NCI-H82 treated with DMSO at 0.1 percent for 48 hours (cell line): ENCODE measurements at regions not wholly inside any gene's neighbourhood (a gene's known extent, or its start where the extent isn't known, plus 50 kb on each side); places are given as distances from the start of the nearest gene placed in this dataset.

Experiments used
- DNase-seq: peaks from one replicate; lab custom pipeline; 2025; ENCODE audit not compliant: unreplicated experiment; lab: John Stamatoyannopoulos, UW

DNA sequence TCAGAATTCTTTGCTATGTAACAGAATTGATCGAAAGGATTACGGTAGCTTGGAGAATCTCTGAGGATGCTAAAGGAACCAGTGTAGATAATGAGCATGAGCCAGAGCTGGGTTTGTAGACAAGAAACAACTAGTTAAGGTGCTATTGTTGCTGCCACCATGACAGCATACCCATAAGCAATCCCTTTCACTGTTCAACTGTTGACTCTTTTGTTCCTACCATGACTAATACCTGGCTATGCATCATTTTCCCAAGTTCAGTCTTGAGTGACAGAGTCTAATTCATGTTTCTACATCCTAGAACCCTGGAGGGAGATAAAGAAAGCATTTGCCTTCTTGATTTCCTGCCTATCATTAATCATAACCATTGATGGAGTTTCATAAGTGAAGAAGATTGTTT, 600.3 kb downstream of the OTOL1 start:
- no peak for DNase-seq

- no peak for DNase-seq
Measured at GRCh38 chr3:162103808-162104207, 607.2 kb downstream of the OTOL1 start.

- DNase-seq: no peak
Measured at GRCh38 chr3:162111861-162112260, 615.3 kb downstream of the OTOL1 start.

DNA sequence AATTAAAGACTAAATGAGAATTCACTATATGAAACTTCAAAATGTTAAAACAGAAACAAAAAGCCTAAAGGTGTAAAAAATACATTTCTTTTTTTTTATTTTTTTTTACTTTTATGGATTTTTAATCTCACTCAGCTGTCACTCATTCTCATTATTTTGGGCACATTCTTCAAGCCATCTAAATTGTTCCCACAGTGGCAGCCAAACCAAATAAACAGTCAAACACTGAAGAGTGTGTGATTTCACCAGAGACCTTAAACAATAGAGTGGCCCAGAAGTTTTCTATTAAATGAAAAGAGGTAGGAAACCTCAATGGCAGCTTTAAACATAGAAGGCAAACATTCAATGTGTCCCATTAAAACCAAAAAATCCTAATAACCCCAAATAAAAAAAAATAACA, 616.1 kb downstream of the OTOL1 start:
- no peak for DNase-seq

DNA sequence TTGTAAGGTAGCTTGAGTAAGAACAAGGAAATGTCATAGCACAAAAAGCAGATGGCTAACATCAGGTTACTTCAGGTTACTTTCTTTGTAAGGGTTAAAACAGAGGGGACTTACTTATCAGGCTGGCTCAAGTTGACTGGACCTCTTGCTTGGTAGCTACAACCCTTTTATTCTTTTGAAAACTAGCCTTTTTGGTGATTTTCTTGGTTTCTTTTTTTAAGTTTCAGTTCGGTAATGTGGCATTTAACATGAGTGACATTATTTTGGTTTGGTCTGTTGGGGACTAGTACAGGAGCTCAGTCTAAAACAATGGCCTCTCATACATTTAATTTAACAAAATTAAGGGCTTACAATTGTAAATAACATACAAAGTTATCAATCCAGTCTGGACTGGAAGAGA, 621.4 kb downstream of the OTOL1 start:
- DNase-seq: no peak

DNA sequence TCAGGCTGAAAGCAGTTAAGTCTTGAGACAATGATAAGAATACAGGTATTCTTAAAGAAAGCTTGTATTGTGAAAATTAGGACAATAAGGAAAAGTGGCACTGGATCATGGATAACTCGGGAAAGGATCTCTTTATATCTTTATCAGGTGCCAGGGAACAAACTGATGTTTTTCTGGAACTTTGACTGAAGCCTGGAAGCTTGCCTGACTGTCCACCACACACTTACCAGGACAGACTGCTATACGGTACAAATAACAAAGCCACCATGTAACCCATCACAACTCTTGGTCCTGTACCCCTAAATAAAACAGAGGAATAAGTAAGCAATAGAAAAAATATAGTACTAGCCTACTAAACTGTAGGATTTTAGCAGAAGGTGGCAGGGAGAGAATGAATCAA, 623.0 kb downstream of the OTOL1 start:
- no peak for DNase-seq

GRCh38 chr3:162122405-162122804, 625.8 kb downstream of the OTOL1 start:
- DNase-seq: no peak

GRCh38 chr3:162125790-162126189, 629.2 kb downstream of the OTOL1 start:
- DNase-seq: no peak

DNA sequence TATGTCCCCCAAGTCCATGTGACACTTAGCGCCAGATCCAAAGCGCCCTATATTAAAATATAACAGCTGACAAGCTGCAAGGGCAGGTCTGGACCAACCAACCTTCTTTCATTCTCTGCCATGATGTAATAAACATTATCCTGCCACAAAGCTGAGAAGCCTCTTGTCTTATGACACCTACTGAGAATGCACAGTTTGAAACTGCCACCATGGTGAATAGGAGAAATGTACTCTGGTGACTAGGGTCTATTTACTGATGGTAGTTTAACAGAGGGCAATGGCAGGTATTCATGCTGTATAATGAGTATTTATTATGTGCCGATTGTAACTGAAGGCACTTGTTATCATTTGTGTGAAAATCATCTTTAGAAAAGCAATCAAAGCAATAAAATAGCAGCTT, 634.0 kb downstream of the OTOL1 start:
- no peak for DNase-seq

- no peak for DNase-seq
Measured at GRCh38 chr3:162132981-162133380, 636.4 kb downstream of the OTOL1 start.

DNA sequence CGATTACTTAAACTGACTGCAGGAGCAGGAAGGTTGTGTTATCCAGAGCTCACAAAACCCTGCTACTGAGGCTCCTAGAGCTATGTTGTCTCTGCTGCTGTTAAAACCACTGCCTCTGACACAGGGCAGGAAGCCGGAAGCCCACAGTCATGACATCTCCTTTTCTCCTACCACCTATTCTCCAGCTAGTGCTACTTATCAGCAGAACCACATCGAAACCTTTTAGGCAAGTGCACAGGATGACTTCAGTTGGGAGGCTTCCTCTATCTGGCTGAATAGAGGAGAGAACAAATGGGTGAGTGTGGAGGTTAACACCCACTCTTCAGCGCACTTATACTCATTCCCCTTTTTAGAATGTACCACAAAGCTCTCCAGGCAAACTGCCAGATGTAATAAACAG, 638.0 kb downstream of the OTOL1 start:
- no peak for DNase-seq

- DNase-seq: no peak
Measured at GRCh38 chr3:162136136-162136535, 639.5 kb downstream of the OTOL1 start.

DNA sequence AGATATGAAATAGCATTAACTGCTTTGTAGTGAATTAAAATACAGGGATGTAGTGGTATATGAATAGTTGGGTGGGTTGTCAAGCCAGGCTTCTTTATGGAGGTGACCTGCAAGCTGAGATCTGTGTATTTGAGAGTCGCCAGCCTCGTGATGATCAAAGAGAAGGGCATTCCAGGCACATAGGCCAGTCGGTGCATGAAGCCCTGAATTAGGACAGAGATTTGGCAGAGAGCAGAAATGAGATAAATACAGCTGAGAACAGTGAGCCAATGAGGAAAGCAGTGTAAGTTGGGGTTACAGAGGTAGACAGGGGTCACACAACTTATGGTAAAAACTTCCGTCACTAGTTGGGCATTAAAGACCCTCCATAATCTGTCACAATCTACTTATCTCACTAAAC, 641.9 kb downstream of the OTOL1 start:
- no peak for DNase-seq

GRCh38 chr3:162139841-162140240, 643.2 kb downstream of the OTOL1 start:
- no peak for DNase-seq

GRCh38 chr3:162141272-162141791, 644.7 kb downstream of the OTOL1 start:
- no peak for DNase-seq

- DNase-seq: no peak
Measured at GRCh38 chr3:162142511-162142910, 645.9 kb downstream of the OTOL1 start.

DNA sequence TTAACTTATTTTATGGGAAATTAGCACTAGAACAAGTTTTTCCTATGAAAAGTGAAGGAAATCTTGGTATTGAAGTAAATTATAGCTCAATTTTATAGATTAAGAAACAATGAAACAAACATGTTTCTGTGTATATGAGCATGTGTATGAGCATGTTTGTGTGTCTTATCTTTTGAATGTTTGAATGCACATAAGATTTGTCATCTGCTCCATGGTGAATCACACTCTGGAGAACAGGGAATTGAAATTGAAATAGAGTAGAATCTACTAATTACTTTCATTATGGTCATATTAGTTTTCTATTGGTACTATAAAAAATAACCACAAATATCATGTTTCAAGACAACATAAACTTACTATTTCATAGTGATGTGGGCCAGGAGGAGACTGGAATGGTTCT, 646.6 kb downstream of the OTOL1 start:
- no peak for DNase-seq

GRCh38 chr3:162147996-162148395, 651.4 kb downstream of the OTOL1 start:
- DNase-seq: no peak

DNA sequence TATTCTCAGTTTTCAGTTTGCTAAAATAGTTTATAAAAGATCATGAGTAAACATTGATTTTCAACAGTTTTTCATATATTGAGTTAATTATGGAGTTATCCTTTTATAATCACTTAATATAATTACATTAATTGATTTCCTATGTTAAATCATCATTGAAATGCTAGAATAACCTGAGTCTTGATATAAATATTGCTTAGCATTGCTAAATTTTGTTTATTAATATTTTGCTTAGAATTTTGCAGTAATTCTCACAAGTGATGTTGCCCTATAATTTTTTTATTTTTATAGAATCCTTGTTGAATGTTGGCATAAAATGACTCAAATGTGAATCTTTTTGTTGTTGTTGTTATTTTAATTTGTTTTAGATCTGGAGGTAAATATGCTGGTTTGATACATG, 654.2 kb downstream of the OTOL1 start:
- DNase-seq: no peak

GRCh38 chr3:162152636-162153035, 656.0 kb downstream of the OTOL1 start:
- DNase-seq: no peak

- no peak for DNase-seq
Measured at GRCh38 chr3:162161595-162161994, 665.0 kb downstream of the OTOL1 start.

DNA sequence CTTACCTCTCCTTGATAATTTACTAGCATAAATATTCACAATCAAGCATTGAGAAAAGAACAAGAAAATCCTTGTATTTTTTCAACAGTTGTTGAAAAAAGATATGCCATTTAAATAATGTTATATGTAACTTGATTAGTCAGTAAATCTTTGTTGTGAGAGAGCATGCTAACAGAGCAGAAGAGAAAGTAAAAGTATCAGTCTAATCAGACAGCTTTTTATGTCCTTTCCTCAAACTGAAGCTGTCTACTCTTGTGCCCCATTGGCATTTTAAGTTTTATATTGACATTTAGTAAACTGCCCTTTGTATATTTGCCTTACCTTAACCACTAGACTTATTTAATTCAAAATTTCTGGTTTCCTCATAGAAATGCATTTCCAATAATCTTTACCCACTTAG, 668.7 kb downstream of the OTOL1 start:
- DNase-seq: no peak

DNA sequence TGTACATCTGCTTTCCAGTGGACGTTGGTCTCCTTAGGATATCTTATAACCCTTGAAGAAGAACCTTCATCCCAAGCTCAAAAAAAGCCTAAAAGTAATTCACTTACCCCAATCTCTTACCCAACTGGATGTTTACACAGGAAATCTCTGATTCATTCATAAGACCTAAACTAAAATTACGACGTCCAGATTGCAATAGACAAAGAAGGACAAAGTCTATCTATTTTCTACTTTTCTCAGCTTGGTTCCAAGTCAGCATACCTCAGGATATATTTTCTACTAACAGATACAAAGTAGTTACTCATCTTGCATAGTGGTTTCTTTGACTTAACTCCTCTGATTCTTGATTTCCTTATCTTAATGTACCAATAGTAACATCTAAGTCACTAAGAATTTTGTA, 669.9 kb downstream of the OTOL1 start:
- no peak for DNase-seq

GRCh38 chr3:162168715-162169114, 672.1 kb downstream of the OTOL1 start:
- no peak for DNase-seq
